HG03066 (cell line): ENCODE measurements at regions not wholly inside any gene's neighbourhood (a gene's known extent, or its start where the extent isn't known, plus 50 kb on each side); places are given as distances from the start of the nearest gene placed in this dataset.

ENCODE experiments used
- ATAC-seq: cut with Tn5 transposase; IDR thresholded peaks from one replicate; pipeline ENCODE4 v1.9.1; 2021; ENCODE audit warnings: low read depth; ENCODE audit not compliant: unreplicated experiment

DNA sequence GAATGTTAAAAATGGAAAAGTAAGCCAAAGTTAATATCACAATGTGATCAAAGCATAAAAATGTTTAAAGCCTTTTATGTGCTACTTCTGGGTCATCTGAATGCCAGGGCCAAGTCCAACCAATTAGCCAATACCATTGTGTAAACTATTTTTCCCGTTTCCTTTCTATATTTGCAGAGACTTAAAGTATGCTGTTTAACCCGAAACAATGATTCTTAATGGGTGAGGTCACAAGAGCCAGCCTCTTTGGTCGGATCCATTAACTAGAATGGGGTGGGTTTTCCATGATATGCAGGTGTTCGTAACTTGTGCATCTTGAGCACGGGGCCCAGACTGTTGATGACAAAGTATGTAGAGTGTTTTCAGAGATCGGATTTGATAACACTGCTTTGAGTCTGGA is 111.3 kb upstream of the IGFBP3 start:
- no peak for ATAC-seq

DNA sequence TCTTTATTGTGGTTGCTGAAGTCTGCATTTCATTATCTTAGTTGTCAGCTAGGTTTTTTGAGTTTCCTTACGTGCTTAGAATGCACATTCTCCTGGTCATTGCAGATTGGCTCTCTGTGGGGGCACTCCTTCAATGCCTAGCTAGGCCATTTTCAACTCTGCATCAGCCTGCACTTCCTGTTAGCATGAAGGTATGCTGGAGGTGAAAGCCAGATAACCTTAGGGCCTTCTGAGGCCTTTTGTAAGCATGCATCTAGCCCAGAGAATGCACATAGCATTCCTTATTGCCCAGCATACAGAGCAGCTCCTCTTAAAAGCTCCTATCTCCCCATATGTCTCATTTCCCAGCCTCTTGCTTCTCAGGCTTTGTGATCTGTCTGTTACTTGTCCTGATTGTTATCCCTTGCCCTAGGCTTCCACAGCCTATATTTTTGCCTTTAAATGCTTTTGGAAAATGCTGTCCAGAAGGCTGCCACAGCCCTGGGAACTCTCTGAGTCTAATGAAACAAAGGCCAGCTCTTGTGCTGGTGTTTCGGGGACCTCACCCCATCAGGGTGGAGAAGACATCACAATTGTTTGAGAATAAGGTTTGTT is 108.1 kb upstream of the IGFBP3 start:
- ATAC-seq = no peak

DNA sequence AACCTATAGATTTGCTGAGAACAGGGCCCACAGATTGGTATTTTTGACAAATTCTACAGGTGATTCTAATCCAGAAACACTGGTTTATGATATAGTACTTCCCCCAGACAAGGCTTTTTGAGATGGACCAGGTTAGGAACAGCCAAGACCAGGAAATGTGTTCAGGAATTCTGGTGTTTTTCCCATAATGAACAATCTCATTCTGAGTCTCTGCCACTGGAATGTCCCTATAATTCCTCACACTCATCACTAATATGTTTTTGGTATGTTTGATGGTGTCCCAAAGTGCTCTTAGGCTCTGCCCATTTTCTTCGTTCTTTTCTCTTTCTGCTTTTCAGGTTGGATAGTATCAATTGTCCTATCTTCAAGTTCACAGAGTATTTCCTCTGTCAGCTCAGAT is 107.2 kb upstream of the IGFBP3 start:
- no peak for ATAC-seq

DNA sequence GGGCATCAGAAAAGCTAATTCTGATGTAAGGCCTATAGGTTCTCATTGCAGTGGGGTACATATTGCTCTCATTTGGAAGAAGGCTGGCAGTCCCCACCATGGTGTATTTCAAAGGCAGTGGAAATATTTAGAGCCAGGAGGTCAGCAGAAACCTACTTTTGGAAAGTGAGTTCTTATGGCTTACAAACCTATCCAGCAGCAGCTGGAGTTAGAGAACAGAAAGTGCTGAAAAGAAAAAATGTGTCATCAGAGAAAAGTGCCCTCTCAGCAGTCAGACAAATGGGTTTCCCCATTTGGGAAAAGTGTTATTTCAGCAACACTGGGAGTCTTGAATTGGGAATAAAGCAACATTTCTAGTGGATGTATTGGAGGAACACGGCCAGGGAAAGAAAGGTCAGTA is 105.7 kb upstream of the IGFBP3 start:
- no peak for ATAC-seq

DNA sequence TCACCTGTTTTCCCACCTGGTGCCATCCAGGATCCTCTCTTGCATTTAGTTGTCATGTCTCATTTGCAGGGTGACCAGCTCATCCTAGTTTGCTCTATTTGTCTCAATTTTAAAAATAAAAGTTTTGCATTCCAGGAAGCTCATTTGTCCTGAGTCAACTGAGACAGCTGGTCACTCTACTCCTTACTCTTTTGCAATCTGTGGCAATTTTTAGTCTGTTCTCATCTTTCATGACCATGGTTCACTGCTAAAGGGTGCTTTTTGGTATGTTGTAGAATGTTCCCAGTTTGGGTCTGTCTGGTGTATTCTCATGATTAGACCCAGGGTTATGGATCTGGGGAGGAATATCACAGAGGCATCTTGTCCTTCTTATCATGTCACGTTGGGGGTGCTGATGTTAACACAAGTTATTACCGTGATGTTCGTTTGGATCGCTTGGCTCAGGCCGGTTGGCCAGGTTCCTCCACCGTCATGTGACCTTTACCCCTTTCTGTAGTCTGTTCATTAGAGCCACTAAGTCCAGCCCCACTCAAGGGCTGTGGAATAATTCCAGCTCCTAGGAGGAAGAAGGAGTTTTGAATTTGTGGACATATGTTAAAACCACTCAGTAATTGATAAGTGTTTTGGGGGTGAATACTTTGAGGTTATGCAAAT is 103.3 kb upstream of the IGFBP3 start:
- ATAC-seq = no peak

DNA sequence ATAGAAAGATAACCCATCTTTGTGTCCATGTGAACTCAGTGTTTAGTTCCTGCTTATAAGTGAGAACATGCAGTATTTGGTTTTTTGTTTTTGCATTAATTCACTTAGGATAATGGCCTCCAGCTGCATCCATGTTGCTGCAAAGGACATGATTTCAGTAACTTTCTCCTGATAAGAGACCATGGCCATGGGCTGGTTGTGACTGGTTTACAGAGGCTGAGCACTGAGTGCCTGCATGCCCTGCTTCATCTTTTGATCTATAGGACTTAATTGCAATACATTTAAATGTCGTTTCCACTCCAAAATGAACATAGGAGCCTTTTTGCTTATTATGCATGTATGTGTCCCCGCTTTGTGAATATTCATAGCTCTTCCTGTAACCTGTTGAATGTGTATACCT is 101.3 kb upstream of the IGFBP3 start:
- ATAC-seq = no peak

DNA sequence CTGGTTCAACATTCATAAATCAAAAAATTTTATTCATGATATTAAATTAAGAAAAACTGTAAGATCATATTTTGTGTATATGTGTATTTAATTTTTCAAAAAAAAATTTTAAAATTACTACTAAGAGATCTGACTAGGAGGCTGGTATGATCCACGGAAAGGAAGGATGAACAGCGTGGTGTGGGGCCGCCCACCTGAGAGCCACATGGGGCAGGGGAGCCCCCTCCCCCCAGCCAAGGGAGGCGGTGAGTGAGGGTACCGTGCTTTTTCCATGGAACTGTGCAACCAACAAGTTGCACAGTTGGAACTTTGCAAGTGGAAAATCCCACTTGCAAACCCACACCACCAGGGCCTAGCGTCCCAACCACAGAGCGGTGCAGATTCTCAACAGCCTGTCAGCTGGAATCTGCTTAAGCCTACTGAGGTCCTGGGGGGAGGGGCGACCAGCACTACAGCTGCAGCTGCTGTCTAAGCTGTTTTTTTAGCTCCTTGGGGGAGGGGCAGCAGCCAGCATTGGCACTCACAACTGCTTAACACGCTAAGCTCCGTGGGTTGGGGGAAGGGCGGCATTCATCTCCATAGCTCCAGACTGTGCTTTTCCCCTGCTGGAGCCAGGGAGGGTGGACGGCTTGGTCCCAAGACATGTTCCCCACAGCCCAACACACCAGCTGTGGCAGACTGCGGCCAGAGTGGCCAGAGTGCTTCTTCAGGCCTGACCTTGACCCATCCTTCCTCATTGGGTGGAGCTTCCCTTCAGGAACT is 94.2 kb upstream of the IGFBP3 start:
- ATAC-seq = no peak

DNA sequence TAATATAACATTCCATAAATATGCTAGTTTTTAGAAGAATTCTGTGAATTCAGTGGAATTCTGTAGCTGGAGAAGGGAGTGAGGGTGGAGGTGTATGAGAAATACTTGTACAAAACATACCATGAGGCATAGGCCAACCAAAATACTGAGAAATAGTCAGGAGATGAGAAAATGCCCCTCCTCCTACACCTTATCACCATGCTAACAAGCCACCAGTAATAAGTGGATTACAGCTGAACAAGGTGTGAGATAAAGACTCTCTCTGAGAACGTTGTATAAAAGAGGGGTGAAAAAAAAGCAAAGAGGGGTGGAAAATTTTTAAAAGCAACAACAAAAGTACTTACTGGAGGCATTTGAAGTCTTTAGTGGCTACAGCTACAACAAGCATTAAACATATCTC is 90.4 kb upstream of the IGFBP3 start:
- ATAC-seq = no peak

DNA sequence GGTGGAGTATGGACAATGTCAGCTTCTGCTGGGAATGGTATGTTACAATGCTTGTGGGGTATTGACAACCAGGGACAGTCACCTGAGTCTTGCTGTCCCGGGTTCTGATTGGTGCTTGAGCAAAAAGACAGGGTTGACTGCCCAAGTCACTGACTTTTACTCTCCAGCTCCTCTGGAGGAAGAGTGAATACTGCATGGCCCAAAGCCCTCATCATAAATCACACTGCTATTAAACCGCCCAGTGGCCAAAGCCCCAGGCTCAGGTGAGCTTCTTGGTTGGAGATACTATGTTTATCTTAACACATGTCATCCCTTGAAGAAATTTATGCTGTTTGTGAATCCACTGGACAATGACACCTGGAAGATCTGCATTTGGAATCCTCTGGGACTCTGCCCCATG is 90.0 kb upstream of the IGFBP3 start:
- ATAC-seq = no peak

DNA sequence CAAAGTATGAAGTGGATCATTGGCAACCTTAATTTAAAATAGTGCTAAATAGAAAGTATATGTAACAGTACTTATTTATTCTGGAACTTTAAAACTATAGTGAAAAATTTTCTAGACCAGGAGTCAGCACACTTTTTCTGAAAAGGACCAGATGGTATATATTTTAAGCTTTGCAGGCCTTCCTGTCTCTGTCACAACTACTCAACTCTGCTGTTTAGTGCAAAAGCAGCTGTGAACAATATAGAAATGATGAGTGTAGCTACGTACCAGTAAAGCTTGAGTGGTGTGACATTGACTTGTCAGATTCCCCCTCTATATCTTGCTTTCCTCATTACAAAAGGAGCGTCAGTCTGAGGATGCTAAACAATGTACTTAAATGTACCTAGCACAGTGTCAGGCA is 88.1 kb upstream of the IGFBP3 start:
- ATAC-seq = no peak

DNA sequence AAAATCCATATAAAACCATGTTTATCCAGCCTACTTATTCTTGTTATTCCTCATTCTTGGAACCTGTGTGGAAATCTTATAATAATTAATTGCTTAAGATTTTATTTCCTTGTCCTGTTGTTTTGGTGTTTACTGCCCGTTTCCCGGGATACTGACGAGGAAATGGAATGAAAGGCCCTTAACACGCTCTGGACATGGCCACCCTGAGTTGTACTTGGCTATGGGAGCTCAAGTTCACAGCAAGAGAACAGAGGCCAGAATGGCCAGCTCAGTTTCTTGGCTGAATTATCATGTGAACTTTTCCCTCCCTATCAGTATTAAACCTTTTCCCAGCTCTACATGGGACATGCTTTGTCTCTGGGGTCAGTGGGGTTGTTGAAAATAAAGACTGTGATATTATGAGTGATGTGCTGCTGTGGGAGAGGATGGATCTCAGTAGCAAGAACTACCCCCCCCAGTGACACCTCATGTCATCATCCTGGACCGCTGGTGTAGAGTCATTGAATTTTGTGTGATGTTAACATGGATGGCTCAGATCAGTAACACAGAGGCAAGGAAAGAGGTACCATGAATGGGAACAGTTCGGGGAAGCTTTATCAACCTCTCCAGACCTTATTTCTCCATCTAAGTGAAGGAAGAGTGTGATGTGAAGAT is 87.0 kb upstream of the IGFBP3 start:
- ATAC-seq = no peak

DNA sequence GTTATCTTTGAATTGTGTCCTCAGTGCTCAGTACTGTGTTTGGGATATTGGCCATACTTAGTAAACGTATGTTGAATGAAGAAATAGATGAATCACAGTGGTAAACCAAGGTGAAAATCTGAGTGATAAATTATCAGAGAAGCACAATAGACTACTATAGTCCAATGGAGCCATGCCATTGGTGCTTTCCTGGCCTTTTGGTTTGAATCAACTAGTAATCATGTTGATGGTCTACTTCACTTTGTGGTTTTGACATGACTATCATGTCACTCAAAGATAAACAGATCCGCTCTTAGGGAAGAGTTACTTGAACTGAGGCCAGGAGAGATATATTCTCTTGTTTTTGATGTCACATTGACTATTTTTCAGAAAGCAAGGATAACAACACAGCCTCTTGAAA is 86.1 kb upstream of the IGFBP3 start:
- no peak for ATAC-seq

DNA sequence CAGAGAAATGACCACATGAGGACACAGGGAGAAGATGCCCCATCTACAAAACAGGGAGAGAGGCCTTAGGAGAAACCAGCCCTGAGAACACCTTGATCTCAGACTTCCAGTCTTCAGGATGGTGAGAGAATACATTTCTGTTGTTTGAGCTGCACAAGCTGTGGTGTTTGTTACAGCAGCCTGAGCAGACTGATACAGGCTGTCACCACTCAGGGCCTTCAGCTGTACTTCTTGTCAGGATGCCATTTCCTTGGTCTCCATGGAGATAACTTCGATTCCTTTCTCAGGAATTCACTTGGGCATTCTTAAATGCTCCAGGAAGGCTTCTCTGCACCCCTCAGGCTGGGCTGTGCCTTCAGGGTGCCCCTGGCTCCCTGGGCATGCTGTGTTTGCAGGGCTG is 85.7 kb upstream of the IGFBP3 start:
- no peak for ATAC-seq

DNA sequence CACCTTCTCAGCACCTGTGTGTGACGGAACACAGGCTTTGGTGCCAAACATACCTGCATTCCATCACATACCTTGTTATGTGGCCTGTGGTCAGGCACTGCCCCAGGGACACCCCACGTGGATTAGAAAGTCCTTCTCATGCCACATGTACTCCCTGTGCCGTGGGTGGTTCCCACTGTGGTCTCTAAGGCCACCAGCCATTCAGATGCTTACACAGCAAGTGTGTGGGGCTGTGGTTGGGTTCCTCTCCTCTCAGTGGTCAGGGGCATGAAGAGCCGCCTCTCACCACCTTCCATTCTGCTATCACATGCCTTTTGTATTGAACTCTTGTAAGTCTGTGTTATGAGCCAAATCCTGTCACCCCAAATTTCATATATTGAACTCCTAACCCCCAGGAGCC is 85.1 kb upstream of the IGFBP3 start:
- no peak for ATAC-seq

DNA sequence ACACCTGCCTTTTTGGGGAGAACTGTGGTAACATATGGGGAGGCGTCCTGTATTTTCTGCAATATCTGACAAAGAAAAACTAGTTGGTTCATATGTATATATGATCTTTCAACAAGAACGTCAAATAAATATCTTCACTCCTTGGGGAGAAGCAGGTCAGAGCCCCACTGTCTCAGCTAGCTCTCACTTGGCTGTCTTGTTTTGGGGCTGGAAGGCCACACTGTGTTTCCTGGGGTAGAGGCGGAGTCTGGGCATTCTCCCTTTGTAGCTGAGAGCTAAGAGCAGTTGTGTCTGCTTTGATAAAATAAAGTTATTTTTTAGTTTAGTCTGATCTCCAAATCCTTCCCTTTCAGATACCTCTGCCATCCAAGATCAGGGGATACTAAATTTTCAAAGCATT is 83.9 kb upstream of the IGFBP3 start:
- no peak for ATAC-seq

DNA sequence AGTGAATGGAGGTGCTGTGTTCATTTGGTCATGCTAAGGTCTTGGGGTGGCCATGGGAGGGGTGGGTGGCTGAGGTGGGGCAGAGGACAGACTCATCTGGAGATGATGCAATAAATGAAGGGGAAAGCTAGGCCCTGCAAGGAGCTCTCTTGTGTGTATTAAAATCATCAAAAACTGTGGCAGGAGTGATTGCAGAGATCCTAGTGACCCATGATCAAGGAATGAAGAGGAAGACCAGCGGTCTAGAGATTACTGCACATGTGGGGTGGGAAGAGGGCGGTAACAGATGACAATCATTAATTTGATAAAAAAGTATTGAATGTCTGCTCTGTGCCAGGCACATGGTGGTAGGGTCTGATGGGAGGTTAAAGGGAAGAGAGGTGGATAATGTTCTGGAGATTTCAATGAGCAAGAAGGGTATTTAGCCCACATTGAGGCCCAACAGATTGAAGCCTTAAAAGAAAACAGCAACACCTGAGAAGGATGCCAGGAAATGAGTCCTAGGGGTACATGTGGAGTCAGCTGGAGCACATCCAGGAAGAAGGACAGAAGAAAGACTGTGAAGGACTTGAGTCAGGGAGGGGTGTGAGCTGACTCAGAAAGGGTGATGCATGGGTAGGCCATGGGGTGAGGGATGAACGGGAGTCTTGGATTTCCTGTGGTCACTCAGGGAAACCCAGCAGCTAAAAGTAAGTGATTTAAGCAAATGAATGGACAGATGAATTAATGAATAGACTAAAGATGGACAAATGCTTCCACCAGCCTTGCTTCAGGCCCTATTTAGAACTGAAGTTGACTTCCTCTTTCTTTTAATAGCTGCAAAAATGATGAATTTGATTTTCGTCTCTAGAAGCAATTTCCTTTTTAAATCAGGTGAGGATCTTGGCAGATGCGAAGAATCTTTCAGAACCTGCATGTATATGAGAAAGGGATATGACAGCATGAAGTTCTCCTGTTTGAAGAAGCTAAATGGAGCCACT is 83.1 kb upstream of the IGFBP3 start:
- no peak for ATAC-seq

DNA sequence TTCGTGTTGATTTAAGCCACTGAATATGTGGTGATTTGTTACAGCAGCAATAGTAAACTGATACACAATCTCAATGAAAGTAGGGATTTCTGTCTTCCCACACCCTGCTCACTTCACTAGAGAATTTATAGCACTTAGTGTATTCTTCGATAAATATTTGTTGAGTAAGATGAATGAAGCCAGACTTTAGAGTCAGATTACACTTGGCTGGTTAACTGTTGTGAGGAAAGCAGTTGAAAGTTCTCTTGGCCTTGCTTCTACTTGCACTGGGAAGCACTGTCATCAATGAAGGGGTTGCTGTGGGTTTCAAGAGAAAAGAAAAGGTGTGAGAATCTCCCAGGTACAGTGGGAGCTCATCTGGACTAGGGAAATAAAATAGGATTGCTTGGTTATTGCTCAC is 82.1 kb upstream of the IGFBP3 start:
- ATAC-seq = no peak

DNA sequence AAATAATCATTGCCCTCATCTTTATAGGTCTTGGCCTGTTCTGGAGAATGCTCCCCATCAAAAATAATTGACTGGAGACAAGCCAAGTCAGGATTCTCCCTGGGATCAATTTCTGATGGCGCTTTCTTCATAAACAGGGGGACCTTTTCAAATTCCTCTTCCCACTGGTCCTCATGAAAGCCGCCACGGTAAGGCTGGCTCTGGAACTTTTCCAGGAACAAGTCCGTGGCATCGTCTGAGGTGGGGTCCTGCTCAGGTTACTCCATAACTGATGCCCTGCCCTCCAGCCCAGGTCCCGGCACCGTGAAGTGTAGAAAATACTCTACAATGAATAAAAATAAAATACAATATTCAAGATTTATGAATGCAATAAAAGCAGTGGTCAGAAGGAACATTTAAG is 79.4 kb upstream of the IGFBP3 start:
- ATAC-seq = no peak

DNA sequence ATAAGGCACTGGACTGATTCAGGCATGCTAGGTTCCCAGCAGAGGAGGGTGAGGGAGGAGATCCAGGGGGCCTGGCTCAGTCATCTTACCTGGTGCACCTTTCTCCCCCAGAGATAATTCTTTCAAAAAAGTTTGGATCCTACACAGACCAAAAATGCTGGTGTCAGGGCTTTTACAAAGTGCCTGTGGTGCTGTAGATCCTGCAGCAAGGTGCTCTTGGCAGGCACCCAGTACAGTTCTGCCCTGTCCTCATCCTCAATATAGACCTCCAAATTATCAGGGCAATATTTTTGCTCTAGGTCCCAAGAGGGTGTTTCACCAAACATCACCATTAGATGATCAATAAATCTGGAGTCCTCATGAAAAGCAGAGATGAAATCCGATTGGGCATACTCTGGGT is 78.5 kb upstream of the IGFBP3 start:
- ATAC-seq = no peak

DNA sequence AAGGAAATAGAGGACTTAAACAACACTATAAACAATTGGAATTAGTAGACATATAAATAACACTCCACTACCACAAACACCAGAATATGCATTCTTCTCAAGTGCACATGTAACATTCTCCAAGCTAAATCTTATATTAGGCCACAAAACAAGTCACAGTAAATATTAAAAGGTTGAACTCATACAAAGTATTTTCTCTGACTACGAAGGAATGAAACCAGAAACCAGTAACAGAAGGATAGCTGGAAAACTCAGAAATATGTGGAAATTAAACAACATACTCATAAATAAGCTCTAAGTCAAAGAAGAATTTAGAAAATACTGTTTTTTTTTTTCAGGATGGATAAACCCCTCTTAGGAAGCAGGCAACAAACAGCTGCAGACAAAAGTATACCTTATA is 77.4 kb upstream of the IGFBP3 start:
- no peak for ATAC-seq

DNA sequence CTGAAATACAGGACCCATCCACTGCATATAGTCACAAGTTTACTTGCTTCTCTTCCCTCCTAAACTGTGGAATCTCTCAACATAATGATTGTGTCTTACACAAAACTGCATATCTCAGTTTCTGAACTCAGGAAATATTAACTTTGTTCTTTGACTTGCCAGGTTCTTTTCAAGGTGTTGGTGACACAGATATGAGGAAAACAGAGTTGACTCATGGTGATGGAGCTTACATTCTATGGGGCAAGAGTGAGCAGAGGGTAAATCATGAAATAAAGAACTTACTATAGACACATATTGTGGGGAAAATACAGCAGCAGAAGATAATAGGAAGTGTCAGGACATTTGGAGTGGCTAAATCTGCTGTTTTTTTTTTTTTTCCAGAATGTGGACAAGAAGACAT is 72.5 kb upstream of the IGFBP3 start:
- no peak for ATAC-seq
